HG03342 (cell line): ENCODE measurements at regions not wholly inside any gene's neighbourhood (a gene's known extent, or its start where the extent isn't known, plus 50 kb on each side); places are given as distances from the start of the nearest gene placed in this dataset.
A peak's percentile ranks its signal among the peaks of the same experiment; 100 is the strongest.
"Not testable (repeated sequence)": the region's sequence is repeated elsewhere in the genome, so short reads cannot be mapped to it uniquely, and the experiment has no call there.

ENCODE experiments used
- ATAC-seq: cut with Tn5 transposase; IDR thresholded peaks from one replicate; pipeline ENCODE4 v1.9.1; 2021; ENCODE audit warnings: mild to moderate bottlenecking, moderate library complexity; ENCODE audit not compliant: unreplicated experiment

DNA sequence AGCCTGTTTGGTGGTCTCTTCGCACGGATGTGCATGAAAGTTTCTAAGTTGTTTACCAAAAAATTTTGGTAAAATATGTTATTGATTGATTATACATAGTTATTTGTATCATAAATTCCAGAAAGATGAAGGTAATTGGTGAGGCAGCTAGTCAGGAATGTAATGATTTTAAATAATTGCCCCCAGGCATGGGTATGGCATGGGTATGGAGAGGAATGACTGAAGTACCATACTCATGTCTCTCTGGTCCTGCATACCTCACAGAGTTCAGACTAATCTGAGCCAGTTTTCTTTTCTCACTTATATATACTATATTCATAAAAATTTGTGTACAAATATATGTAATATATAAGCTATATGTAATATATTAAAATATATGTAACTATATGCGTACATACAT, 329.0 kb upstream of the TECRL start:
- ATAC-seq, result no peak

DNA sequence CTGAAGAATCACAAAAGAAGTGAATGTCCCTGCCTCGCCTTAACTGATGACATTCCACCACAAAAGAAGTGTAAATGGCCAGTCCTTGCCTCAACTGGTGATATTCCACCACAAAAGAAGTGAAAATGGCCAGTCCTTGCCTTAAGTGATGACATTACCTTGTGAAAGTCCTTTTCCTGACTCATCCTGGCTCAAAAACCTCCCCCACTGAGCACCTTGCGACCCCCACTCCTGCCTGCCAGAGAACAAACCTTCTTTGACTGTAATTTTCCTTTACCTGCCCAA, 328.5 kb upstream of the TECRL start:
- not testable (repeated sequence) for ATAC-seq

DNA sequence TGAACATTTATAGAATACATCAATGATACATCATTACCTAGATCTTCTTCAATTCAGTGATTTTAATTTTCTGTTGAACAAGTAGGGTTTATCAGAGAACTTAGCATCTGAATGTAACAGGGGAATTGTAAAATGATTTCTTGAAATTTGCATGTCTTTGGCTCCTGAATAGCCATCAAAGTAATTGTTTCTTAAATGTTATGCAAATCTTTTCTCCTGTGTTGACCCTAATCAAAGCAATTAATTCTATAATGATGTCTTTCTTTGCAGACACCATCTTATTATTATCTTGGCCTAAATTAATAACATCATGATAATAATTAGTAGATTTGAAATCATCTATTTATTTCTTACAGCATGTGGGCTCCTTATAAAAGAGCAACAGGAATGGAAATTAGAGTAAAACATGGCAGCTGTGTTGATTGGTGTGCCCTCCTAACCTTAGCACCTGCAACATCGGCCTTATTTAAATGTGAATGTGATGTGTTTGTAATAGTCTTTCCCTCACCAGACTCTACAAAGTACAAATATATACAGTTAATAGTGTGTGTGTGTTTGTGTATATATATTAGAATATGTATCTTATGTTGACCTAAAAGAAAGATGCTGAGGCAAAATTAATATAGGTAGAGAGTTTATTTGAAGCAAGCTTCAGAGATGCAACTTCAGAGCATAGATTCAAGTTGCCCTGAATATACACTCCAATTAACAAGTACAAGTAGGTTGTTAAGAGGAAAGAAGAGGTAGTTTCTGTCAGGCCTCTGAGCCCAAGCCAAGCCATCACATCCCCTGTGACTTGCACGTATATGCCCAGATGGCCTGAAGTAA, 328.0 kb upstream of the TECRL start:
- no peak for ATAC-seq

DNA sequence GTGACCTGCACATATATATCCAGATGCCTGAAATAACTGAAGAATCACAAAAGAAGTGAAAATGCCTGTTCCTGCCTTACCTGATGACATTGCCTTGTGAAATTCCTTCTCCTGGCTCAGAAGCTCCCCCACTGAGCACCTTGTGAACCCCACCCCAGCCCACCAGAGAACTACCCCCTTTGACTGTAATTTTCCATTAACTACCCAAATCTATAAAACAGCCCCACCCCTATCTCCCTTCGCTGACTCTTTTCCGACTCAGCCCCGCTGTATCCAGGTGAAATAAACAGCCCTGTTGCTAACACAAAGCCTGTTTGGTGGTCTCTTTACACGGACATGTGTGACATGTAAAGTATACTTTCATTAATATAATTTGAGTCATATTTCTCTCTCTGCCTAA, 320.3 kb upstream of the TECRL start:
- no peak for ATAC-seq

DNA sequence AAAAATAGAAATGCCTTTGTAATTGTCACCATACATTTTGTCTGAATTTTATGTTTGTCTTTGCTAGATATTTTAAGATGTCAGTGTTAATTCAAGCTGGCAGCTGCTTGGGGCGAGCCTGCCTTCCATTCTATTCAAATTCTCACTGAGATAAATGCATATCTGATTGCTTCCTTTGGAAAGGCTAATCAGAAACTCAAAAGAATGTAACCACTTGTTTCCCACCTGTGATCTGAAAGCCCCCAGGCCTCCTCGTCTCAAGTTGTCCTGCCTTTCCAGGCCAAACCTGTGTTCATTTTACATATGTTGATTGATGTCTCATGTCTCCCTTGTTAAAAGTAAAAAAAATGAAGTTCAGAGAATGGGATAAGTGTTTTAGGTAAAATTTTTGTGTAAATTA, 318.7 kb upstream of the TECRL start:
- no peak for ATAC-seq

DNA sequence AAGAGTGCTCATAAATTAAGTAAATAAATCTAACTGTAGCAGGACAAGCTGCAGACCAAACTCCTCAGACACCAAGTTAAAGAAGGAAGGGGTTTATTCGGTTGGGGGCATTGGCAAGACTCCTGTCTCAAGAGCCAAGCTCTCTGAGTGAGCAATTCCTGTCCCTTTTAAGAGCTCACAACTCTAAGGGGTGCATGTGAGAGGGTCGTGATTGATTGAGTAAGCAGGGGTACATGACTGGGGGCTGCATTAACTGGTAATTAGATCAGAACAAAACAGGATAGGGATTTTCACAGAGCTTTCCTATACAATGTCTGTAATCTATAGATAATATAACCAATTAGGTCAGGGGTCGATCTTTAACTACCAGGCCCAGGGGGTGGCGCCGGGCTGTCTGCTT, 318.1 kb upstream of the TECRL start:
- ATAC-seq, result not testable (repeated sequence)

DNA sequence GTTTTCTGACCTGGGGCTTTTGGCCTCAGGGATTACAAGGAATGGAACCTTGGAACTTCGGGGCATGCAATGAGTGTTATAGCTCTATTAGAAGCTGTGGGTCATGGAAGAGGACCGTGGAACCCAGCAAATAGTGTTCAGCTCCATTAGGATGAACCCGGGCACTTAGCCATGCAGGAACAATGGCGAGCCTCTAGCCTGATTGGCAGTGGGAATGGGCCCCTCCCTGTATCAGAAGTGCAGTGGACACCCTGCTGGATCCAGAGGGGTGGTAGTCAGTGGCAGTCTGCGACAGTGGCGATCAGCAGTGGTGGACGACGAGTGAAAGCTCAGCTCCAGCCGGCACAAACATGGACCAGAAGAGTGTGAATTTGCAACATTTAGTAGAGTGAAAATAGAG, 315.4 kb upstream of the TECRL start:
- ATAC-seq, result no peak

DNA sequence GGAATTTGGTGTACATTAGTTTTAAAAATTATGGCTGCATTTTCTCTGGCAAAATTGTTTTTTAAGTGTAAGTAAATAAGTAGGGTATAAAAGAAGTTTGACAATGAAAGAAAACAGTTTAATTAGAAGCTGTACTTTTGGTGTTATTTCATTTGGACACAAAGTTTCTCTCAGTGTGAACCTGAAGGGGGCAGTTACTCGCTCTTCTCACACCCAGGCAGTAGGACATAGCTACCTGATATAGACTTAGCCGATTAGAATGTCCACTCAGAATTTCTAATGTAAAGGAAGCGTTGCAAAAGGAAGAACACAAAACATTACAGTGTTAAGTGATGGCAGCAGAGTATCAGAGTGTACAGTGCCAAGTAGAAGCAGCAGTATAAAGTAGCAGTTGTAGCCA, 311.9 kb upstream of the TECRL start:
- ATAC-seq, result no peak

DNA sequence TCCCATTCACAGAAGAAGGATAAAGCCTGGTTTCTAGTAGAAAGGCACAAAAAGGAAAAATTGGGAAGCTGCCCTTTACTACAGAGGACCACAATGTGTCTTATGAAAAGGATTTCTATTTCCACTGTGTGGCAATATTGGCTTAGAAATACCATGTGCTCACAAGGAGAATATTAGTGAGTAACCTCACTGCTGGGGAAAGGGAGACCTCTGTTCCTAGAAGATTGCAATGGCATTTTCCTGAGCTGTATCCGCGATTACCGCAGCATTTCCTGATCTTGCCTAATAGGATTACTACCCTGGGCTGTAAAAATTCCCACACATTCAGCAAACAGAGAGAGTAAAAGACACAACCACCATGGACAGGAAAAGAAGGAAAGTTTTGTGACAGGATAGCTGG, 308.8 kb upstream of the TECRL start:
- no peak for ATAC-seq

DNA sequence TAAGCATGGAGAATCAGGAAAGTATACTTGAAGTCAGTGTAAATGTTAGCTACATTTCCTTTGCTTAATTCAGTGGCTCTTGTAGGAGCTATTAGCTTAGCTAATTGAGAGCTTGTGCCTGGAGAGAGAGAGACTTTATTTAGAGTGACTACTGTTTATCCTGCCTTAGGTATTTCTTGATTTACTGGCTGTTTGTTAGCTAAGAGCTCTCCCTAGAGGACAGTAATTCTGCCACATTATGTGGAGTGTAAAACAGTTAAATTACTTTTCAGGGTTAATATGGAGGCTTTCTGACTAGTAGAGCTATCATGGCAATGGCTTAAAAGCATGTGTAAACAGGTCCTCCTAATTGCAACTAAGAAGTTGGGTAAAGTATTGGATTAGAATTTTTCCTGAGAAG, 306.5 kb upstream of the TECRL start:
- no peak for ATAC-seq

DNA sequence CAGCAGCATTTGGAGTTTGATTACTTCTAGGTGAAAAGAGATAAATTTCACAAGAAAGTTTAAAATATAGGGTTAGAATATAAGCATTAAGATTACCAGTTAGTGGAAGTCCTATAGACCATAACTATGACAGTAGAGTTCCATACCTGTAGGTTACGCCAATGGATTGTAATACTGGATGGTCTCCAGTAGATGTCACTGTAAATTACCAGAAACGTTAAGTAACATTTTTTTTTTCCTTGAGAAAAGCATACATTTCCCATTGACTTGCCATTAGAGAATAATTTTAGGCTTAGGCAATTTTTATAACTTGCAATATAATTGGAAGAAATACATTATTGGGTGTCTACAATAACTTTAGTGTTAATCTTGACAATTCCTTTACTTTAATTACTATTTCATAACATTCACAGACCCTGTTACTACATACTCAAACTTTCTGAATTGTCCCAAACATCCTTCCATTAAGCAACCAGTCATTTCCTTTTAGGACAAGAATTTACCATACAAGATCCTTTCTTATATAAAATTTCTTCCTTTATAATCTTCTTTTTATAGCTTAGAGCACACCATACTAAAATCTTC, 304.1 kb upstream of the TECRL start:
- ATAC-seq, result peak; percentile 79

DNA sequence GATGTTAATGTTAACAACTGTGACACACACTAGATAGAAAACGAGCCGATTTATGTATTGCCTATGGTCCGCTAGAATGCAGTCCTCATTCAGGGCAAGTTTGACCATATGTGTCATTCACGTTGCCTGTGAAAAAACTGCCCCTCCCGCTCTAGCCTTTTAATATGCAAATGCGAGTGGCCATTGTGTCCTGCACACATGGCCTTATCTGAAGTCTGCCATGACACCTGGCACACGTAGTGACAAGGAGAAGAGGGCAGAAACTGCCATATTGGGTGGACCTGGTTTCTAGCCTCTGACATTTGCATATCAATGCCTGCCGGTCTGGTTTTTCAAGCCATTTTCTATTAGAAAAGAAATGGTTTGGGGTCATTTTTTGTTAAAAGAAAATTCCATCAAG, 303.3 kb upstream of the TECRL start:
- ATAC-seq, result no peak

DNA sequence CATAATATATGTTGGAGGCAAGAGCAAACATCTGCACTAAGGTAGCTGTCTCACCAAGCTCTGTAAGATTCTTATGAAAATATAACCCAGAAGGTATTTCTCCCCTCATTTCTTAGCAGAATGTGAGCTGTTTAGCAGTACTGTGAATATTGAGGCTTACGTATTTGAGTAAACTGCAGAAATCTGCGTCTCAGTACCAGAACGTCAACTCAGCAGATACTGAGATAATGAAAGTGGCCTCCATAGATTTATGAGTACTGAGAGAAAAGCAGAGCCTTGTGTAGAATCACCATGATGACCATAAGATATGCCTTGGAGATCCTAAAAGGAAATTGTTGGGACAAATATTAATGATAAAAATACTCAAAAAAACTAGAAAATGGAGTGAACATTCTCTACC, 296.7 kb upstream of the TECRL start:
- no peak for ATAC-seq

DNA sequence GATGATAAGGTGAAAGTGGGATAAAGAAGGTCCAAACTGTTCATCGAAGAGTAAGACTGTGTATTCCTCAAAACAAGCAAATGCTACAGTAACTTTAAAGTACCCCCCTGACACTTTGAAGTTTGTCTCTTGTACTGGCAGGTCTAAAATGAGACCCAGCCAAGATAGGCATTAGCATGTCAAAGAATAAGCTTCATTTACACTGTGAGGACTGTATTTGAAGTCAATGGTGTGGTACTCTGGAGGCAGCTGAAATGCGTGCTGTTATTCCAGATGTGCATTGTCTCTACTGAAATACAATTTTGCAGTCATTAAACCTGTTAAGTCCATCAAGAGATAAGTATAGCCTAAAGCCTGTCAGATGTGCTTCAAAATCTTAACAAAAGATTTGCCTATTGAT, 288.9 kb upstream of the TECRL start:
- ATAC-seq, result no peak

DNA sequence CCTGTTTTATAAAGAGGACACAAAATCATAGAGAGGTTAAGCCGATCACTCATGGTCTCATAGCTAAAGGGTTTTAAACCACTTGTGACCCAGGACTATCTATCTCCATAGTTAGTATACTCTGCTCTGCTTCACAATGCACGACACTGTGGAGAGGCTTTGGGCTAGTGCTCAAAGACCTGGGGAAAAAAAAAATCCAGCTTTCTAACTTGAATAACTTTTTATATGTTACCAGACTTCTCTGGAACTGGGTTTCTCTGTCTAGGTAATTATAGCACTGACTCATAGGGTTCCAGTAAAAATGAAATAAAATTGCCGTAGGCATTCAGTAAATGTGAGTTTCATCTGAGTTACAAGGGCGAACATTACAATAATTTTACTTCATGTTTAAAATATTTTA, 273.7 kb upstream of the TECRL start:
- no peak for ATAC-seq

DNA sequence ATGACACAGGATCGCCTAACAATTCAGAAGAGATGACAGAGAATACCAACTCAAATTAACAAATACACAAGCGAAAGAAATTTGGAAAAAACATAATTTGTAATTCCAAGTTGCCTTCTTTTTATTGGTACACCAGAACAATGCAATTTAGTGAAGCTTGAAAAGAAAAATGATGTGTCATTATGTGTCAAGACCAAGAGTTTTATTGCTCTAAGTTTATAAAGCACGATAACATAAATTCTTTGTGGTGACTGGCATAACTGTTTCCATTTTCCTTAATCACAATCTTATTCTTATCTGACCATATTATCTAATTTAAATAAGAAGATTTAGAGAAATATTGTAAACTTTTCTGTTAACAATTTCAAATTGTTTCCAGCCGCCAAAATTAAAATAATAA, 273.2 kb upstream of the TECRL start:
- no peak for ATAC-seq

DNA sequence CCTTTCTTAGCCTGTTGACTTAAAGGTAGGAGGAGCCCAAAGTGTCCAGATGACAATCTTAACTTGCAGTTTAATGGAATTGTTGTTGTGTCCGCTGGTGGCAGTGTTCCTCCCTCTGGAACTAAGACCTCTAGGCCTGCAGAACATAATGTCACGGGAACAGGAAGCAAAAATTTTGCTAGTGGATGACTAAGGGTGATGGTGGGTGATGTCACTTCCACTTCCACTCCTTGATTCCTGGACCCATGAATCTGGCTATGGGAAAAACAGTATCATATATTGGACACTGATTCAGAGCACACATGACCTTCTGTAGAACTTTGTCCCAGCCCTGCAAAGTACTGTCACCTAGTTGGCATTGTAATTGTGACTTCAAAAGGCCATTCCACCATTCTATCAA, 263.9 kb upstream of the TECRL start:
- not testable (repeated sequence) for ATAC-seq

DNA sequence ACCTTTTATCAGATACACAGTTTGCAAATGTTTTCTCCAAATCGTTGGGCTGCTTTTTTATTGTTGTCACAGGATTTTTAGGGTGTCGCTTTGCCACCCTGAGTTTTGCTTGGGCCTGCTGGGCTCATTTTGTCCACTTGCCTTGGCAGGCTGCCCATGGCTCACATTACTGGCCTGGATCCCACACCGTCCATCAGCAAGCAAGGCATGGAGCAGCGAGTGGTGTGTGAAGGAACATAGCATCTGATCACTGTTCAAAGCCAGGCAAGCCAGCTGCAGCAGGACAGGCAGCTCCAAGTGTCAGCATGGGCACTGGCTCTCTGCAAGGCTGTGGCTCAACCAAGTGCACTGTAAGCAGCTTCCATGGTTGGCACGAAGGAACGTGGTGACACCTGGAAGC, 261.4 kb upstream of the TECRL start:
- ATAC-seq, result no peak

DNA sequence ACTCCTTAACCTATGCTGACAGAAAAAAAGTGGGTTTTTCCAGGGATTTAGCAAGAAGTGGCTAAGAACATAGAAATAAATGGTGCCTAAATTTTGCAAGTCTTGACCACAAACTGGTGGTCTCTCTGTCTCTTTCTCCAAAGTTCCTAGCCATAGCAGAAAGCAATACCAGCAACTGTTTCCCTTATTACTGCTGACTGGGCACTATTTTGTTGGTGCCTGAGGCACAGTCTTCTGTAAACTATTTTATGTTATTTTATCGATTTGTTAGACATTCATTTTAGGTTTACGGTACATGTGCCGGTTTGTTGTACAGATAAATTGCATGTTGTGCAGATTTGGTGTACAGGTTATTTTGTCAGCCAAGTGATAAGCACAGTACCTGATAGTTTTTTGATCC, 234.6 kb upstream of the TECRL start:
- ATAC-seq, result no peak

DNA sequence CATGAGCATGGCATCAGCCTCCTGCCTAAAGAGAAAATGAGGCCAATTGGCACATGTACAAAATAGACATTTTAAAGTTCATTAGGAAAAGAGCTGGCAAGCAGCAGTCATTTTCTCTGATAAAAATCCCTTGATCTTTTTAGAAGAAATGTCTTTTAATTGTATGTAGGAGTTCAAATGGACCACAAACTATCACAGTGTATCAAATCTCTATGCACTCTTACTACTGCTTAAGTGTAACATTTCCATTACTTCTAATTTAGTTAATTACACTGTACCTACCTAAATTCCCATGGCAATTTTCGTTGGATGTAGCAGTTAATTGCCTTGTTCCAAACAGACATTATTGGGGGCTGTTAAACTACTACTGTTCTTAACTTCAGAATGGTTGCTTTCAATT, 233.7 kb upstream of the TECRL start:
- no peak for ATAC-seq

DNA sequence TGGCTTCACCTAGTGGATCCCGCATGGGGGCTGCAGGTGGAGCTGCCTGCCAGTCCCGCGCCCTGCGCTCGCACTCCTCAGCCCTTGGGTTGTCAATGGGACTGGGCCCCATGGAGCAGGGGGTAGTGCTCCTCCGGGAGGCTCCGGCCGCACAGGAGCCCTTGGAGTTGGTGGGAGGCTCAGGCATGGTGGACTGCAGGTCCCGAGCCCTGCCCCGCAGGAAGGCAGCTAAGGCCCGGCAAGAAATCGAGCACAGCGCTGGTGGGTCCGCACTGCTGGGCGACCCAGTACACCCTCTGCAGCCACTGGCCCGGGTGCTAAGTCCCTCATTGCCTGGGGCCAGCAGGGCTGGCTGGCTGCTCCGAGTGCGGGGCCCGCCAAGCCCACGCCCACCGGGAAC, 231.2 kb upstream of the TECRL start:
- ATAC-seq, result not testable (repeated sequence)

DNA sequence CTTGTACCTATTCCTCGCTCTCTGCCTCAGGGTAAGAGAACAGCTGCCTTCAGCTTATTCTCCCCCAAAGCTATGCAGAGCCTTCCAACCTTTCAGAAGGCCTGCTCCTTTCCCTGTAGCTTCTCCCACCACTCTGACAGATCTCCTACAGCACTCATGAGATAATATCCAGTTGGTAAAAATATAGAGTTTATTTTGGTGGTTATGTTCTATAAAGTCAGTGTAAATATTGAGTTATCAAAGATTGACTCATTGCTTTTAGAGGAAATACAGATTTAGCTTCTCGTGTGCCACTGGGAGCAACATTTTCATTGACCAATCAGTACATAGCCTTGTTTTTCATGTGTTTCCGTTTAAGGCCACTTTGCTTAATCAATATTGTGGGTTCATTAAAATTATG, 216.2 kb upstream of the TECRL start:
- ATAC-seq, result no peak

DNA sequence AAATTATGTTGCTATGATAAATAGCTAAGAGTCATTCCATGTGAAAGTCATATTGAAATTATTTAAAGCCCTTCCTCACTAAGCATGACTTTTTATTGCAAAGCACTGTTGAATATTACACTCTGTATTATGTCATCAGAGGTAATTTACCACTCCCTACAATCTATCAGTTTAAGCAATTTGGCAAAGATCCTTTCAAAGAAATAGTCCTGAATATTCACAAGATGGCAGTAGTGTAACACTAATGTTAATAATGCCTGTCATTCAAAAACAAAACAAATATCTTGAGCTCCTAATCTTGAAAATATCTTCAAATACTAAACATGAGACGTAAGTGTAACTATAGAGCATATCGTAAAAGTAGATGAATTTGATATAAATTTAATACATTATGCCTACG, 208.6 kb upstream of the TECRL start:
- no peak for ATAC-seq
